ENCODE measurements at regions not wholly inside any gene's neighbourhood (a gene's known extent, or its start where the extent isn't known, plus 50 kb on each side); places are given as distances from the start of the nearest gene placed in this dataset.

DNA sequence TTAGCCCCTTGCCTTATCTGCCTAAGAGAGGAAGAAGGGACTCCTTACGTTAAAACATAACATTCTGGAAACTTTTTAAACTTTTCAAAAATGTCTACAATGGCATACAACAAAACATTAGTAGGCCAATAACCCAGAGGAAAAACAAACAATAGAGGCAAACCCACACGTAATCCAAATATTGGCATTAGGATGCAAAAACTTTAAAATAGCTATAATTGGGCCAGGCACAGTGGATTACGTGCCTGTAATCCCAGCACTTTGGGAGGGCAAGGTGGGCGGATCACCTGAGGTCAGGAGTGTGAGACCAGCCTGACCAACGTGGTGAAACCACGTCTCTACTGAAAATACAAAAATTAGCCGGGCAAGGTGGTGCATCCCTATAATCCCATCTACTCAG is 134.9 kb downstream of the AQP9 start:
- ChIA-PET CTCF (no interaction called here), POLR2A (no interaction called here)
- peaks cover 6% of the 10 kb centered on the region for H3K4me1 Mint-ChIP-seq (ENCODE audit: insufficient read depth, unreplicated experiment)
- no peak overlapping the region for H3K27ac Mint-ChIP-seq (ENCODE audit: low read depth, unreplicated experiment)
- TF ChIP-seq, protein P1, sequence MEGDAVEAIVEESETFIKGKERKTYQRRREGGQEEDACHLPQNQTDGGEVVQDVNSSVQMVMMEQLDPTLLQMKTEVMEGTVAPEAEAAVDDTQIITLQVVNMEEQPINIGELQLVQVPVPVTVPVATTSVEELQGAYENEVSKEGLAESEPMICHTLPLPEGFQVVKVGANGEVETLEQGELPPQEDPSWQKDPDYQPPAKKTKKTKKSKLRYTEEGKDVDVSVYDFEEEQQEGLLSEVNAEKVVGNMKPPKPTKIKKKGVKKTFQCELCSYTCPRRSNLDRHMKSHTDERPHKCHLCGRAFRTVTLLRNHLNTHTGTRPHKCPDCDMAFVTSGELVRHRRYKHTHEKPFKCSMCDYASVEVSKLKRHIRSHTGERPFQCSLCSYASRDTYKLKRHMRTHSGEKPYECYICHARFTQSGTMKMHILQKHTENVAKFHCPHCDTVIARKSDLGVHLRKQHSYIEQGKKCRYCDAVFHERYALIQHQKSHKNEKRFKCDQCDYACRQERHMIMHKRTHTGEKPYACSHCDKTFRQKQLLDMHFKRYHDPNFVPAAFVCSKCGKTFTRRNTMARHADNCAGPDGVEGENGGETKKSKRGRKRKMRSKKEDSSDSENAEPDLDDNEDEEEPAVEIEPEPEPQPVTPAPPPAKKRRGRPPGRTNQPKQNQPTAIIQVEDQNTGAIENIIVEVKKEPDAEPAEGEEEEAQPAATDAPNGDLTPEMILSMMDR (IDR thresholded peaks at IDR 0.05; ENCODE audit: unreplicated experiment): no peak
- no TSS peak for BruUV-seq (replicated peaks)
- H3K36me3 Mint-ChIP-seq (ENCODE audit: insufficient read depth, unreplicated experiment): peaks cover 6% of the 10 kb centered on the region
- DNase-seq (ENCODE audit: unreplicated experiment): no peak
- H3K9me3 Mint-ChIP-seq (ENCODE audit: unreplicated experiment): peaks cover 8% of the 10 kb centered on the region
- no peaks in the 10 kb centered on the region for H3K27me3 Mint-ChIP-seq (ENCODE audit: insufficient read depth, unreplicated experiment)
- intact Hi-C loops (cut with micrococcal nuclease): no loop called here
- no peak overlapping the region for H3K4me3 Mint-ChIP-seq (ENCODE audit: unreplicated experiment)

DNA sequence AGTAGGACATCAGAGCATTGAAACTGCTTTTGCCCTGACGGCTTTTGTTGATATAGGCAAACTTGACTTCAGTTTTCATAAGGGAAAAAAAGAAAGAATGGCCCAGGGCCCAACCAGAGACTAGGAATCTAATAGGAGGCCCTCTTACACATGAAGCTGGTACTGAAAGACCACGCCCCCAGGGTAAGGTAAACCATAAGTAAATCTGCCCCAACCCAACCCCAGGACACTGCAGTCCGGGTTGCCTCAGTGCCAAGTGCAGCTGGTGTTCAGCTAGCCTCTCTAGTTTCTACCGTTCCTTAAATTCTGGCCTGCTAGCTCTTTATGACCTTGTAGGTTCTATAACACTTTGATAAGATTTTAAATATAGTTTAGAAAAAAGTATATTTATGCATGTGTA is 136.7 kb downstream of the AQP9 start:
- Mint-ChIP-seq H3K36me3 (ENCODE audit: insufficient read depth, unreplicated experiment) (peaks cover 6% of the 10 kb centered on the region), H3K4me1 (ENCODE audit: insufficient read depth, unreplicated experiment) (peaks cover under 1% of the 10 kb centered on the region), H3K4me3 (ENCODE audit: unreplicated experiment) (no peak overlapping the region), H3K27me3 (ENCODE audit: insufficient read depth, unreplicated experiment) (peaks cover 11% of the 10 kb centered on the region), H3K27ac (ENCODE audit: low read depth, unreplicated experiment) (no peak overlapping the region), H3K9me3 (ENCODE audit: unreplicated experiment) (peaks cover 8% of the 10 kb centered on the region)
- POLR2A ChIA-PET: interaction anchor here (0.9 kb wide), 1 partner anchor 12 kb away, joined by 3 read pairs; no protein-coding TSS in a partner anchor
- CTCF ChIA-PET: interaction anchor here (0.6 to 0.7 kb wide), 2 partner anchors 14 to 324 kb away, joined by 3 read pairs; no protein-coding TSS in a partner anchor
- DNase-seq (ENCODE audit: unreplicated experiment): no peak
- TF ChIP-seq, protein P1 (IDR thresholded peaks at IDR 0.05; ENCODE audit: unreplicated experiment): no peak
- BruUV-seq (replicated peaks): no TSS peak
- intact Hi-C loops (cut with micrococcal nuclease): no loop called here

DNA sequence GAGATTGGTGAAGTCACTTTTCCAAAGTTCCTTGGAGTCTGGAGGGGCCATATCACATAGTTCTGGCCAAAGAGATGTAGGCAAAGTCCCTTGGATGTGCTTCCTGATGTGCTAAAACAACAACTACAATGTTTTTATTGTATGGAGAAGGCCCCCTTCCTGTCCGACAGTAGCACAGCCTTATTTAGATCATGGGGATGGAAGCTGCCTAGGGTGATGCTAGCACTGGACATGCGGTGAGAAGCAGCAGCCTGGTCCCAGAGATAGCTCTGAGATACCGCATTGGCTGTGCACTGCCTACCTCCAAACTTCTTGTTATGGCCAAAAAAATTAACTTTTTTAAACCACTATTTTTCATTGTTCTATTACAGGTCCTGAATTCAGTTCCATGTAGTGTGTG is 137.6 kb downstream of the AQP9 start:
- Mint-ChIP-seq H3K4me3 (ENCODE audit: unreplicated experiment) (no peak overlapping the region), H3K4me1 (ENCODE audit: insufficient read depth, unreplicated experiment) (no peaks in the 10 kb centered on the region), H3K27ac (ENCODE audit: low read depth, unreplicated experiment) (no peak overlapping the region), H3K36me3 (ENCODE audit: insufficient read depth, unreplicated experiment) (no peaks in the 10 kb centered on the region), H3K9me3 (ENCODE audit: unreplicated experiment) (peaks cover 8% of the 10 kb centered on the region), H3K27me3 (ENCODE audit: insufficient read depth, unreplicated experiment) (peaks cover 11% of the 10 kb centered on the region)
- TF ChIP-seq, protein P1 (IDR thresholded peaks at IDR 0.05; ENCODE audit: unreplicated experiment): no peak
- intact Hi-C loops (cut with micrococcal nuclease): no loop called here
- POLR2A ChIA-PET: no interaction called here
- no peak for DNase-seq (ENCODE audit: unreplicated experiment)
- no TSS peak for BruUV-seq (replicated peaks)
- CTCF ChIA-PET: interaction anchor here (0.5 kb wide), 1 partner anchor 1410 kb away, joined by 3 read pairs; no protein-coding TSS in a partner anchor

DNA sequence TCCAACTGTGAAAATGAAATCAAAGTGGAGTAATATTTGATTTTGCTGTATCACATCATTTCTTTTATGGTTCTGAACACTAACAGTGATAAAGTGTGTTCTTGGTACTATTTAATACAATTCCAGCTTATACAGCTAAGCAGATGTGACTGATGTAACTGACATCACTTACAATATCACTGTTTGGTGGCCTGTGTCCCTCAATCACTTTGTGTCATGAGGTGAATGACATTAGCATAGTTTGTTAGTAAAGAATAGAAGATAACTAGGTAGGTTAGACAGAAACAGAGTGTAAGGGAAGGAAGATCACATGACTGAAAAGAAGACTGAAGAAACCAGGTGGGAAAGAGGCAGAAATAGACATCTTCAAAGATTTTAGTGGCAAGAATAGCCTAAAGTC is 138.7 kb downstream of the AQP9 start:
- Mint-ChIP-seq H3K4me3 (ENCODE audit: unreplicated experiment) (no peak overlapping the region), H3K27ac (ENCODE audit: low read depth, unreplicated experiment) (no peak overlapping the region), H3K9me3 (ENCODE audit: unreplicated experiment) (no peaks in the 10 kb centered on the region), H3K36me3 (ENCODE audit: insufficient read depth, unreplicated experiment) (no peaks in the 10 kb centered on the region), H3K27me3 (ENCODE audit: insufficient read depth, unreplicated experiment) (peaks cover 11% of the 10 kb centered on the region), H3K4me1 (ENCODE audit: insufficient read depth, unreplicated experiment) (no peaks in the 10 kb centered on the region)
- intact Hi-C loops (cut with micrococcal nuclease): no loop called here
- DNase-seq (ENCODE audit: unreplicated experiment): no peak
- TF ChIP-seq, protein P1 (IDR thresholded peaks at IDR 0.05; ENCODE audit: unreplicated experiment): no peak
- ChIA-PET CTCF (no interaction called here), POLR2A (interaction anchor here (1.4 kb wide), 1 partner anchor 9 kb away, joined by 4 read pairs; no protein-coding TSS in a partner anchor)
- BruUV-seq (replicated peaks): no TSS peak
